Ishikawa (cell line): ENCODE measurements at regions not wholly inside any gene's neighbourhood (a gene's known extent, or its start where the extent isn't known, plus 50 kb on each side); places are given as distances from the start of the nearest gene placed in this dataset.

ENCODE experiments used
- CEBPB ChIP-seq: IDR thresholded peaks from 2 replicates; pipeline ENCODE4 v1.6.1; 2012
- CREB1 ChIP-seq: IDR thresholded peaks from 2 replicates; pipeline ENCODE4 v1.6.1; 2012; ENCODE audit warnings: low read depth
- EP300 ChIP-seq: IDR thresholded peaks from 2 replicates; pipeline ENCODE4 v1.6.1; 2012; ENCODE audit warnings: borderline replicate concordance
- FOXM1 ChIP-seq: IDR thresholded peaks from 2 replicates; pipeline ENCODE4 v1.6.1; 2012; ENCODE audit warnings: low read depth, borderline replicate concordance
- MAX ChIP-seq: IDR thresholded peaks from 2 replicates; pipeline ENCODE4 v1.6.1; 2012
- NFIC ChIP-seq: IDR thresholded peaks from 2 replicates; pipeline ENCODE4 v1.6.1; 2012
- RAD21 ChIP-seq: IDR thresholded peaks from 2 replicates; pipeline ENCODE4 v1.6.1; 2012; ENCODE audit warnings: low read depth
- REST ChIP-seq: IDR thresholded peaks from 2 replicates; pipeline ENCODE4 v1.6.1; 2012; ENCODE audit warnings: low read depth, mild to moderate bottlenecking
- YY1 ChIP-seq: IDR thresholded peaks from 2 replicates; pipeline ENCODE4 v1.6.1; 2012; ENCODE audit warnings: low read depth
- ZBTB7A ChIP-seq: IDR thresholded peaks from 2 replicates; pipeline ENCODE4 v1.6.1; 2012; ENCODE audit warnings: low read depth

DNA sequence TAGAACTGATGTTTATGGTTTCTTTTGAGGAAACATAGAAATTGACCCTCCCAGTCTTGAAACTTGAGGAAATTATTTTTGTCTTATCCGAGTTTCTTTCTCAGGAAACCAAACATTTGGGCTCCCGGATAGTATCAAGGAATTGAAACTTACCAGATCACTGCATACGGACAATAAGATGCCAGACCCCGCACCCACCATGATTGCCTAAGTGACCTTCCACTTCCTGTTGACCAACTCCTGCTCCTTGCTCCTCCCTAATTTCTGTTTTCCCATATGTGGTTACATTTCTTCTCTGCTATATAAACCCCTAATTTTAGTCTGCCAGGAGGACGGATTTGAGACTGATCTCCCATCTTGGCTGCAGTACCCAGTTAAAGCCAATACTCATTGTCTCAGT is 118.4 kb upstream of the TPRG1 start:
- TF ChIP-seq CREB1 (no peak), MAX (no peak), CEBPB (no peak), YY1 (no peak), EP300 (no peak), NFIC (no peak), FOXM1 (no peak), RAD21 (no peak), ZBTB7A (no peak), REST (no peak)
